RWPE2 (cell line): ENCODE measurements at regions not wholly inside any gene's neighbourhood (a gene's known extent, or its start where the extent isn't known, plus 50 kb on each side); places are given as distances from the start of the nearest gene placed in this dataset.
"Not testable (repeated sequence)": the region's sequence is repeated elsewhere in the genome, so short reads cannot be mapped to it uniquely, and the experiment has no call there.

Experiments used
- ATAC-seq: fragments of 200-7000 bp; cut with Tn5 transposase; 3 replicates; pipeline ENCODE4 v1.9.1; 2021; ENCODE audit warnings: low read depth
- DNase-seq: peaks from one replicate; pipeline ENCODE4 v3.0.0-alpha.2; 2020; ENCODE audit warnings: low spot score
- H3K27ac ChIP-seq: fragments of 450-650 bp; 2 replicates; pipeline ENCODE4 v1.5.1; 2017; ENCODE audit warnings: mild to moderate bottlenecking; ENCODE audit not compliant: poor library complexity, severe bottlenecking
- H3K27me3 ChIP-seq: fragments of 250-450 bp; sonication (Bioruptor Pico); 2 replicates; pipeline ENCODE4 v1.5.1; 2021; ENCODE audit warnings: mild to moderate bottlenecking, moderate library complexity; ENCODE audit not compliant: insufficient read depth, poor library complexity, severe bottlenecking
- H3K36me3 ChIP-seq: fragments of 250-450 bp; sonication (Bioruptor Pico); 2 replicates; pipeline ENCODE4 v1.5.1; 2020; ENCODE audit warnings: low read depth, mild to moderate bottlenecking, moderate library complexity
- H3K4me1 ChIP-seq: fragments of 250-450 bp; sonication (Bioruptor Pico); 2 replicates; pipeline ENCODE4 v1.5.1; 2021; ENCODE audit warnings: mild to moderate bottlenecking, moderate library complexity; ENCODE audit not compliant: insufficient read depth, poor library complexity, severe bottlenecking
- H3K4me3 ChIP-seq: fragments of 250-450 bp; sonication (Bioruptor Pico); 2 replicates; pipeline ENCODE4 v1.5.1; 2021; ENCODE audit warnings: mild to moderate bottlenecking, moderate library complexity; ENCODE audit not compliant: severe bottlenecking
- H3K9me3 ChIP-seq: fragments of 250-450 bp; sonication (Bioruptor Pico); 2 replicates; pipeline ENCODE4 v1.5.1; 2021; ENCODE audit warnings: mild to moderate bottlenecking, moderate library complexity; ENCODE audit not compliant: severe bottlenecking
- CTCF ChIP-seq: fragments of 450-650 bp; IDR thresholded peaks from one replicate; pipeline ENCODE4 v1.5.1; 2017; ENCODE audit warnings: mild to moderate bottlenecking, moderate library complexity; ENCODE audit not compliant: poor library complexity, severe bottlenecking

- DNase-seq, H3K4me3 ChIP-seq: not testable (repeated sequence)
Measured at GRCh38 chr7:159335181-159335926, 190.7 kb upstream of the VIPR2 start.

GRCh38 chr7:159332854-159333479 lies 188.3 kb upstream of the VIPR2 start:
- H3K27me3 ChIP-seq, DNase-seq, ATAC-seq, H3K9me3 ChIP-seq, H3K36me3 ChIP-seq, H3K4me1 ChIP-seq, H3K4me3 ChIP-seq, H3K27ac ChIP-seq: not testable (repeated sequence)

More at GRCh38 chr7:159335181-159335926, 190.7 kb upstream of the VIPR2 start:
- not testable (repeated sequence) for H3K27me3 ChIP-seq, H3K9me3 ChIP-seq, H3K27ac ChIP-seq, H3K36me3 ChIP-seq, ATAC-seq, H3K4me1 ChIP-seq

GRCh38 chr7:159331462-159331861 lies 186.8 kb upstream of the VIPR2 start:
- no peak for DNase-seq
- no peaks in the 10 kb centered on the region for H3K27me3 ChIP-seq
- H3K4me1 ChIP-seq: no peaks in the 10 kb centered on the region
- ATAC-seq: no peak
- H3K9me3 ChIP-seq: peaks cover 4% of the 10 kb centered on the region
- no peaks in the 10 kb centered on the region for H3K36me3 ChIP-seq
- no peak overlapping the region for H3K27ac ChIP-seq
- no peak for TF ChIP-seq CTCF
- no peak overlapping the region for H3K4me3 ChIP-seq

GRCh38 chr7:159329818-159330378 lies 185.2 kb upstream of the VIPR2 start:
- Histone ChIP-seq H3K9me3 (peaks cover 4% of the 10 kb centered on the region), H3K27me3 (no peaks in the 10 kb centered on the region), H3K36me3 (no peaks in the 10 kb centered on the region), H3K4me1 (no peaks in the 10 kb centered on the region), H3K27ac (no peak overlapping the region), H3K4me3 (no peak overlapping the region)
- ATAC-seq (no peak), DNase-seq (no peak)
- no peak for TF ChIP-seq CTCF

- H3K4me1 ChIP-seq: no peaks in the 10 kb centered on the region
- no peak overlapping the region for H3K27ac ChIP-seq
- no peak for ATAC-seq
- H3K4me3 ChIP-seq: no peak overlapping the region
- no peak for DNase-seq
- H3K27me3 ChIP-seq: no peaks in the 10 kb centered on the region
- H3K9me3 ChIP-seq: peaks cover 7% of the 10 kb centered on the region
- H3K36me3 ChIP-seq: no peaks in the 10 kb centered on the region
- no peak for TF ChIP-seq CTCF
Measured at GRCh38 chr7:159328096-159328495, 183.4 kb upstream of the VIPR2 start.
